CD8-positive, alpha-beta memory T cell (primary cell): ENCODE measurements at regions not wholly inside any gene's neighbourhood (a gene's known extent, or its start where the extent isn't known, plus 50 kb on each side); places are given as distances from the start of the nearest gene placed in this dataset.
"Not testable (repeated sequence)": the region's sequence is repeated elsewhere in the genome, so short reads cannot be mapped to it uniquely, and the experiment has no call there.

Experiments
- CTCF ChIA-PET: fragments of 350-600 bp; sonication (Branson Sonifier 250); formaldehyde crosslinking; loops from one replicate; lab custom pipeline; 2021; ENCODE audit warnings: antibody characterized with exemption; lab: Charles Lee
- POLR2A ChIA-PET: fragments of 350-600 bp; sonication (Branson Sonifier 250); formaldehyde crosslinking; loops from one replicate; lab custom pipeline; 2021; ENCODE audit warnings: antibody characterized with exemption; lab: Charles Lee
- DNase-seq, 5 donors: peaks; one replicate each; pipeline versions ENCODE4 v3.0.0 to v3.0.0-alpha.2; 2020 to 2022; ENCODE audit warnings: mixed read lengths in 1 of 5
- H3K27ac ChIP-seq: one replicate; pipeline ENCODE4 v1.7.0; 2013; ENCODE audit warnings: low read depth, mild to moderate bottlenecking, low read length, moderate library complexity
- H3K27me3 ChIP-seq: 2 replicates; pipeline ENCODE4 v1.7.0; 2013; ENCODE audit warnings: low read length, mild to moderate bottlenecking; ENCODE audit not compliant: insufficient read depth, poor library complexity, severe bottlenecking
- H3K36me3 ChIP-seq: 2 replicates; pipeline ENCODE4 v1.7.0; 2013; ENCODE audit warnings: mild to moderate bottlenecking, low read length, moderate library complexity; ENCODE audit not compliant: insufficient read depth
- H3K4me1 ChIP-seq: 2 replicates; pipeline ENCODE4 v1.7.0; 2013; ENCODE audit warnings: mild to moderate bottlenecking, low read length, moderate library complexity; ENCODE audit not compliant: insufficient read depth
- H3K4me3 ChIP-seq: 2 replicates; pipeline ENCODE4 v1.7.0; 2013; ENCODE audit warnings: mild to moderate bottlenecking, low read length
- H3K9me3 ChIP-seq: 2 replicates; pipeline ENCODE4 v1.7.0; 2013; ENCODE audit warnings: mild to moderate bottlenecking, low read length
- H3K27ac Mint-ChIP-seq, 8 donors: one replicate each; pipeline ENCODE4 v1.8.0; 2020 to 2021; ENCODE audit warnings: mixed read lengths in 8 of 8, mild to moderate bottlenecking in 6 of 8, inconsistent platforms in 3 of 8, moderate library complexity in 3 of 8
- H3K27me3 Mint-ChIP-seq, 2 donors: one replicate each; pipeline ENCODE4 v1.8.0; 2020 to 2021; ENCODE audit warnings: mixed read lengths in 2 of 2, mild to moderate bottlenecking in 1 of 2, moderate library complexity in 1 of 2
- H3K36me3 Mint-ChIP-seq, 3 donors: one replicate each; pipeline ENCODE4 v1.8.0; 2020 to 2021; ENCODE audit warnings: mixed read lengths in 3 of 3, inconsistent platforms in 1 of 3, mild to moderate bottlenecking in 1 of 3
- H3K4me1 Mint-ChIP-seq, 3 donors: one replicate each; pipeline ENCODE4 v1.8.0; 2020 to 2021; ENCODE audit warnings: mixed read lengths in 3 of 3, inconsistent platforms in 1 of 3, mild to moderate bottlenecking in 1 of 3
- H3K4me3 Mint-ChIP-seq, 7 donors: one replicate each; pipeline ENCODE4 v1.8.0; 2020 to 2021; ENCODE audit warnings: mixed read lengths in 7 of 7, mild to moderate bottlenecking in 6 of 7, moderate library complexity in 4 of 7, inconsistent platforms in 2 of 7
- H3K9me3 Mint-ChIP-seq, 5 donors: one replicate each; pipeline ENCODE4 v1.8.0; 2020 to 2022; ENCODE audit warnings: mixed read lengths in 5 of 5, mild to moderate bottlenecking in 3 of 5, moderate library complexity in 2 of 5, inconsistent platforms in 1 of 5

GRCh38 chr9:126068534-126069230, 257.9 kb upstream of the MVB12B start:
- Histone ChIP-seq H3K4me3 (no peak overlapping the region), H3K27me3 (no peaks in the 10 kb centered on the region), H3K4me1 (no peaks in the 10 kb centered on the region), H3K9me3 (no peaks in the 10 kb centered on the region), H3K27ac (no peak overlapping the region), H3K36me3 (no peaks in the 10 kb centered on the region)
- CTCF ChIA-PET = interaction anchor here (1.4 kb wide), 1 partner anchor 41 kb away, joined by 3 read pairs; no protein-coding TSS in a partner anchor
- Mint-ChIP-seq H3K36me3 (peaks cover 0 to 2% (median 0%) of the 10 kb centered on the region in 3 donors), H3K4me3 (no peak overlapping the region), H3K9me3 (no peaks in the 10 kb centered on the region), H3K4me1 (no peaks in the 10 kb centered on the region), H3K27me3 (peaks cover 16 to 51% of the 10 kb centered on the region in 2 donors), H3K27ac (no peak overlapping the region)
- DNase-seq = no peak
- POLR2A ChIA-PET = no interaction called here

- POLR2A ChIA-PET = no interaction called here
- H3K4me1 Mint-ChIP-seq = no peaks in the 10 kb centered on the region
- no peaks in the 10 kb centered on the region for H3K27me3 ChIP-seq
- no peak for DNase-seq
- CTCF ChIA-PET = interaction anchor here (1.4 kb wide), 1 partner anchor 42 kb away, joined by 3 read pairs; no protein-coding TSS in a partner anchor
- no peak overlapping the region for H3K27ac Mint-ChIP-seq
- H3K4me3 Mint-ChIP-seq = no peak overlapping the region
- H3K4me1 ChIP-seq = no peaks in the 10 kb centered on the region
- H3K36me3 Mint-ChIP-seq = peaks cover 0 to 2% (median 0%) of the 10 kb centered on the region in 3 donors
- no peak overlapping the region for H3K27ac ChIP-seq
- H3K9me3 Mint-ChIP-seq = no peaks in the 10 kb centered on the region
- no peak overlapping the region for H3K4me3 ChIP-seq
- H3K27me3 Mint-ChIP-seq = peaks cover 15 to 51% of the 10 kb centered on the region in 2 donors
- no peaks in the 10 kb centered on the region for H3K9me3 ChIP-seq
- H3K36me3 ChIP-seq = no peaks in the 10 kb centered on the region
These were observed 257.2 kb upstream of the MVB12B start for GRCh38 chr9:126069400-126069955.

GRCh38 chr9:126070058-126070655, 256.5 kb upstream of the MVB12B start:
- peaks cover 0 to 2% (median 0%) of the 10 kb centered on the region in 3 donors for H3K36me3 Mint-ChIP-seq

GRCh38 chr9:126071076-126071750, 255.4 kb upstream of the MVB12B start:
- POLR2A ChIA-PET = no interaction called here
- no peak overlapping the region for H3K27ac ChIP-seq
- CTCF ChIA-PET = no interaction called here

More at GRCh38 chr9:126070058-126070655, 256.5 kb upstream of the MVB12B start:
- Histone ChIP-seq H3K36me3 (no peaks in the 10 kb centered on the region), H3K9me3 (no peaks in the 10 kb centered on the region), H3K4me3 (no peak overlapping the region), H3K27ac (no peak overlapping the region), H3K4me1 (no peaks in the 10 kb centered on the region), H3K27me3 (no peaks in the 10 kb centered on the region)
- no peaks in the 10 kb centered on the region for H3K9me3 Mint-ChIP-seq
- H3K27me3 Mint-ChIP-seq = peaks cover 14 to 51% of the 10 kb centered on the region in 2 donors
- POLR2A ChIA-PET = no interaction called here
- no peak for DNase-seq
- no peak overlapping the region for H3K27ac Mint-ChIP-seq
- no peak overlapping the region for H3K4me3 Mint-ChIP-seq
- CTCF ChIA-PET = interaction anchor here (1.4 kb wide), 1 partner anchor 42 kb away, joined by 3 read pairs; no protein-coding TSS in a partner anchor
- H3K4me1 Mint-ChIP-seq = no peaks in the 10 kb centered on the region

GRCh38 chr9:126077656-126078055, 249.0 kb upstream of the MVB12B start:
- DNase-seq, H3K4me3 Mint-ChIP-seq, H3K36me3 Mint-ChIP-seq, H3K4me1 ChIP-seq, H3K9me3 Mint-ChIP-seq, POLR2A ChIA-PET, H3K27ac ChIP-seq, H3K36me3 ChIP-seq, H3K27me3 ChIP-seq, H3K27ac Mint-ChIP-seq, H3K4me3 ChIP-seq, CTCF ChIA-PET, H3K4me1 Mint-ChIP-seq, H3K9me3 ChIP-seq: not testable (repeated sequence)
- H3K27me3 Mint-ChIP-seq = peaks cover 16 to 39% of the 10 kb centered on the region in 2 donors

More at GRCh38 chr9:126071076-126071750, 255.4 kb upstream of the MVB12B start:
- Mint-ChIP-seq H3K9me3 (no peaks in the 10 kb centered on the region), H3K27ac (no peak overlapping the region), H3K4me1 (no peaks in the 10 kb centered on the region), H3K4me3 (no peak overlapping the region), H3K36me3 (peaks cover 0 to 2% (median 0%) of the 10 kb centered on the region in 3 donors), H3K27me3 (peaks cover 14 to 46% of the 10 kb centered on the region in 2 donors)
- H3K9me3 ChIP-seq = no peaks in the 10 kb centered on the region
- DNase-seq = no peak
- no peaks in the 10 kb centered on the region for H3K27me3 ChIP-seq
- no peaks in the 10 kb centered on the region for H3K4me1 ChIP-seq
- no peak overlapping the region for H3K4me3 ChIP-seq
- no peaks in the 10 kb centered on the region for H3K36me3 ChIP-seq

- Histone ChIP-seq H3K27me3 (no peaks in the 10 kb centered on the region), H3K27ac (no peak overlapping the region), H3K4me3 (no peak overlapping the region), H3K9me3 (no peaks in the 10 kb centered on the region), H3K4me1 (peaks cover 4% of the 10 kb centered on the region), H3K36me3 (no peaks in the 10 kb centered on the region)
- ChIA-PET CTCF (interaction anchor here (1.4 kb wide), 1 partner anchor 673 kb away, joined by 3 read pairs; no protein-coding TSS in a partner anchor), POLR2A (no interaction called here)
- Mint-ChIP-seq H3K36me3 (peaks cover 0 to 2% (median 0%) of the 10 kb centered on the region in 3 donors), H3K4me1 (peaks cover 9 to 13% (median 13%) of the 10 kb centered on the region in 3 donors), H3K4me3 (no peak overlapping the region), H3K9me3 (no peaks in the 10 kb centered on the region), H3K27me3 (peaks cover 16 to 43% of the 10 kb centered on the region in 2 donors), H3K27ac (no peak overlapping the region)
- no peak for DNase-seq
These were observed 246.0 kb upstream of the MVB12B start for GRCh38 chr9:126080641-126081040.

GRCh38 chr9:126081746-126082145, 244.9 kb upstream of the MVB12B start:
- peaks cover 4% of the 10 kb centered on the region for H3K4me1 ChIP-seq
- H3K9me3 Mint-ChIP-seq = no peaks in the 10 kb centered on the region
- no peaks in the 10 kb centered on the region for H3K36me3 ChIP-seq
- no peak overlapping the region for H3K27ac ChIP-seq
- POLR2A ChIA-PET = no interaction called here
- no peak overlapping the region for H3K4me3 ChIP-seq
- no peak for DNase-seq
- peaks cover 16 to 47% of the 10 kb centered on the region in 2 donors for H3K27me3 Mint-ChIP-seq
- no peak overlapping the region for H3K27ac Mint-ChIP-seq
- H3K27me3 ChIP-seq = no peaks in the 10 kb centered on the region
- H3K9me3 ChIP-seq = no peaks in the 10 kb centered on the region
- H3K4me3 Mint-ChIP-seq = no peak overlapping the region
- peaks cover 0 to 2% (median 0%) of the 10 kb centered on the region in 3 donors for H3K36me3 Mint-ChIP-seq
- CTCF ChIA-PET = interaction anchor here (1.4 kb wide), 1 partner anchor 674 kb away, joined by 3 read pairs; no protein-coding TSS in a partner anchor
- H3K4me1 Mint-ChIP-seq = peaks cover 9 to 13% (median 13%) of the 10 kb centered on the region in 3 donors
